ENCODE measurements at regions not wholly inside any gene's neighbourhood (a gene's known extent, or its start where the extent isn't known, plus 50 kb on each side); places are given as distances from the start of the nearest gene placed in this dataset.

DNA sequence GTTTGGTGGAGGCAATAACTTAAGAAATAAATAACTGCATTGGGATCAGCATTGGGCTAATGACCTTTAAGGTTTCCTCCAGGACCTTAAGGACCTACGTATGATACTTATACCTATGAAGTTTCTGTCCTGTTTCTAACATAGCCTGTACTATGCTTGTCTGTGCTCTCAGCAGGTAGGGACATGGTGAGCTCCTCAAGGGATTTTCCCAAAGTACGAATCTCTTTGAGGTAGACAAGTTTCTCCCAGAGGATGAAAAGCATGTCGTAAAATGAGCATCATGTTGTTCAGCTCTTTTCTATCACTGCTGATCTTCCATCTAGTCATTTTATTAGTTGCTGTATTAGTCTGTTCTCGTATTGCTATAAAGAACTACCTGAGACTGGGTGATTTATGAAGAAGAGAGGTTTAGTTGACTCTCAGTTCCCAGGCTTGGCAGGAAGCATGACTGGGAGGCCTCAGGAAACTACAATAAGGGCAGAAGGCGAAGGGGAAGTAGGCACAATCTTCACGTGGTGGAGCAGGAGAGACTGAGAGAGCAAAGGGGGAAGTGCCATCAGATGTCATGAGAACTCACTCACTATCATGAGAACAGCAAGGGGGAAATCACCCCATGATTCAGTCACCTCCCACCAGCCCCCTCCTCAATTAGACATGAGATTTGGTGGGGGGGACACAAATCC lies 77.8 kb upstream of the TGM3 start:
- Histone ChIP-seq H3K27ac (no peak overlapping the region), H3K4me3 (no peak overlapping the region), H3K4me1 (ENCODE audit: insufficient read depth) (no peaks in the 10 kb centered on the region), H3K27me3 (no peaks in the 10 kb centered on the region), H3K9me3 (no peaks in the 10 kb centered on the region), H3K36me3 (no peaks in the 10 kb centered on the region)
- no peak for DNase-seq
- WGBS, 3 donors, result 67 to 78% (median 70%) methylated on average over 6 of the region's 6 CpGs
- intact Hi-C loops (cut with DNase I), result no loop called here
- no peak for TF ChIP-seq POLR2A (IDR thresholded peaks at IDR 0.05)
- TF ChIP-seq, protein P1, sequence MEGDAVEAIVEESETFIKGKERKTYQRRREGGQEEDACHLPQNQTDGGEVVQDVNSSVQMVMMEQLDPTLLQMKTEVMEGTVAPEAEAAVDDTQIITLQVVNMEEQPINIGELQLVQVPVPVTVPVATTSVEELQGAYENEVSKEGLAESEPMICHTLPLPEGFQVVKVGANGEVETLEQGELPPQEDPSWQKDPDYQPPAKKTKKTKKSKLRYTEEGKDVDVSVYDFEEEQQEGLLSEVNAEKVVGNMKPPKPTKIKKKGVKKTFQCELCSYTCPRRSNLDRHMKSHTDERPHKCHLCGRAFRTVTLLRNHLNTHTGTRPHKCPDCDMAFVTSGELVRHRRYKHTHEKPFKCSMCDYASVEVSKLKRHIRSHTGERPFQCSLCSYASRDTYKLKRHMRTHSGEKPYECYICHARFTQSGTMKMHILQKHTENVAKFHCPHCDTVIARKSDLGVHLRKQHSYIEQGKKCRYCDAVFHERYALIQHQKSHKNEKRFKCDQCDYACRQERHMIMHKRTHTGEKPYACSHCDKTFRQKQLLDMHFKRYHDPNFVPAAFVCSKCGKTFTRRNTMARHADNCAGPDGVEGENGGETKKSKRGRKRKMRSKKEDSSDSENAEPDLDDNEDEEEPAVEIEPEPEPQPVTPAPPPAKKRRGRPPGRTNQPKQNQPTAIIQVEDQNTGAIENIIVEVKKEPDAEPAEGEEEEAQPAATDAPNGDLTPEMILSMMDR (IDR thresholded peaks at IDR 0.05), result no peak
- TF ChIP-seq EP300 (IDR thresholded peaks at IDR 0.05), result no peak

DNA sequence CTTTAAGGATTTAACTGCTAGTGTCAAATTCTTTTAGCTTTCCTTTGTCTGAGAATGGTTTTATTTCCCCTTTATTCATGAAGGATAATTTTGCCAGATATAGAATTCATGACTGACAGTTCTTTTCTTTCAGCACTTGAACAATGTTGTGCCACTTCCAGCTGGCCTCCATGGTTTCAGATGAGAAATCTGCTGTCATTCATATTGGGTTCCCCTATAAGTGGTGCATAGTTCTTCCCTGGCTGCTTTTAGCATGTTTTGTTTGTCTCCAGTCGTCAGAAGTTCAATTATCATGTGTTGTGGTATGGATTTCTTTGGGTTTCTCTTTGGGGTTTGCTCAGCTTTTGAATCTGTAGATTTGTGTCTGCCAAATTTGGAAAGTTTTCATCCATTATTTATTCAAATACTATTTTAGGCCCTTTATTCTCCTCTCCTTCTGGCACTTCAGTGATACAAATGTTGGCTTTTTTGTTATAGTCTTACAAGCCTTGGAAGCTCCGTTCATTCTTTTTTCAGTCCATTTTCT lies 76.3 kb upstream of the TGM3 start:
- no peaks in the 10 kb centered on the region for H3K9me3 ChIP-seq
- no peak overlapping the region for H3K4me3 ChIP-seq
- TF ChIP-seq, protein P1 (IDR thresholded peaks at IDR 0.05), result no peak
- TF ChIP-seq EP300 (IDR thresholded peaks at IDR 0.05), result no peak
- TF ChIP-seq POLR2A (IDR thresholded peaks at IDR 0.05), result no peak
- H3K36me3 ChIP-seq, result no peaks in the 10 kb centered on the region
- H3K4me1 ChIP-seq (ENCODE audit: insufficient read depth), result no peaks in the 10 kb centered on the region
- H3K27me3 ChIP-seq, result no peaks in the 10 kb centered on the region
- H3K27ac ChIP-seq, result no peak overlapping the region
- no peak for DNase-seq
- intact Hi-C loops (cut with DNase I), result no loop called here
- 77 to 80% (median 79%) methylated on average over 2 of the region's 2 CpGs for WGBS, 3 donors

DNA sequence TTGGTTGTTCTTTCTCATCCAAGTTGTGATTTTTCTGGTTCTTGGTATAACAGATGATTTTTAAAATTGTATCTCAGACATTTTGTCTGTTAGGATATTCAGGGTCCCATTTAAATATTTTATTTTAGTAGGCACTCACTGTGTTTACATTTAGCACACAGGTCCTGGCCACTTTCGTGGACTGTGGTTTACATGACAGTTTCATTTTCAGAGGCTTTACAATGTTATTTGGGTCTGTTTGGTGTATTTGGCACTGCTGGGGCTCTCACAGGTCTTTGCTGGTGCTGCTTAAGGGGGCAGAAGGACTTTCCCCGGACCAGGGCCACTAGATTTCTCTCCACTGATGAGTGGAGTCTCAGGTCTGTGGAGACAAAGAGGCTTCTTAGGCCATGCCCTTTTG lies 75.5 kb upstream of the TGM3 start:
- no peak for TF ChIP-seq EP300 (IDR thresholded peaks at IDR 0.05)
- TF ChIP-seq, protein P1 (IDR thresholded peaks at IDR 0.05), result no peak
- no peak for TF ChIP-seq POLR2A (IDR thresholded peaks at IDR 0.05)
- H3K27ac ChIP-seq, result no peak overlapping the region
- no peak for DNase-seq
- H3K36me3 ChIP-seq, result no peaks in the 10 kb centered on the region
- H3K4me3 ChIP-seq, result no peak overlapping the region
- H3K4me1 ChIP-seq (ENCODE audit: insufficient read depth), result no peaks in the 10 kb centered on the region
- no peaks in the 10 kb centered on the region for H3K9me3 ChIP-seq
- H3K27me3 ChIP-seq, result no peaks in the 10 kb centered on the region
- WGBS, 3 donors, result 80 to 89% (median 85%) methylated on average over 2 of the region's 2 CpGs
- intact Hi-C loops (cut with DNase I), result no loop called here

- Histone ChIP-seq H3K4me1 (ENCODE audit: insufficient read depth) (no peaks in the 10 kb centered on the region), H3K9me3 (no peaks in the 10 kb centered on the region), H3K4me3 (no peak overlapping the region), H3K27me3 (no peaks in the 10 kb centered on the region), H3K27ac (no peak overlapping the region), H3K36me3 (no peaks in the 10 kb centered on the region)
- 17 to 28% (median 22%) methylated on average over 2 of the region's 2 CpGs for WGBS, 3 donors
- TF ChIP-seq POLR2A (IDR thresholded peaks at IDR 0.05) (no peak), EP300 (IDR thresholded peaks at IDR 0.05) (no peak)
- TF ChIP-seq, protein P1 (IDR thresholded peaks at IDR 0.05), result no peak
- intact Hi-C loops (cut with DNase I), result no loop called here
- no peak for DNase-seq
Observed at GRCh38 chr20:2221921-2222320, 73.9 kb upstream of the TGM3 start.

All from ovary (tissue), 7 donors.